ENCODE measurements at regions not wholly inside any gene's neighbourhood (a gene's known extent, or its start where the extent isn't known, plus 50 kb on each side); places are given as distances from the start of the nearest gene placed in this dataset.
"Not testable (repeated sequence)": the region's sequence is repeated elsewhere in the genome, so short reads cannot be mapped to it uniquely, and the experiment has no call there.

DNA sequence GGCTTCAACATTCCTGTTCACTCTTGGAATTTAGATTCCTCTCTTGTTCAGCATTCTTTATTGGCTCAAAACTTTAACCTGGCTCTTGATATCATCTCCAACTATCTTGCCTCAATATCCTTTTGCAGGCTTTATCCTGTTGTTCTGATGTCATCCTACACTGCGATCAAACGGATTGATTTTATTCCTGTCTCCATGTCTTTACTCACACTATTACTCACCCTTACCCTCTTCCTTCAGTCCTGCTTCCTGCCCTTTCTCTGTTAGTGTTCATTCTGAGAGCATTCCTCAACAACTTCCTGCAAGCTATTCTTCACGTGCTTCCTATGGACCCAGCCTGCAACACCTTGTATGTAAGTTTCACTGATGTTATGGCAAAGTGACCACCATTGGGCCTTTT lies 264.7 kb downstream of the RNF152 start:
- no peaks in the 10 kb centered on the region for H3K9me3 ChIP-seq (replicated peaks; ENCODE audit: control insufficient read depth, insufficient read depth, low read length)
- CTCF ChIA-PET = interaction anchor here (1.2 kb wide), 1 partner anchor 9 kb away, joined by 3 read pairs; no protein-coding TSS in a partner anchor
- RAD21 ChIA-PET (ENCODE audit: unreplicated experiment) = no interaction called here
- H3K9ac ChIP-seq (ENCODE audit: control insufficient read depth, insufficient read depth, low read length) = no peak overlapping the region
- no peak overlapping the region for H3K27ac ChIP-seq (ENCODE audit: control insufficient read depth, insufficient read depth)
- no peak overlapping the region for H3K4me3 ChIP-seq
- SMC1A ChIA-PET (ENCODE audit: uncharacterized antibody, unreplicated experiment) = no interaction called here
- in situ Hi-C loops (cut with MboI) = no loop called here
- no peak for DNase-seq (ENCODE audit: low read depth, low spot score)
- FAIRE-seq = no peak
- no peaks in the 10 kb centered on the region for H3K27me3 ChIP-seq (replicated peaks in 1 of 2; ENCODE audit: control insufficient read depth in 2 of 2, insufficient read depth in 2 of 2, low read length in 1 of 2)
- H3K36me3 ChIP-seq (ENCODE audit: control insufficient read depth in 2 of 2, insufficient read depth in 2 of 2, low read length in 1 of 2) = no peaks in the 10 kb centered on the region
- no peak for ATAC-seq
- no peaks in the 10 kb centered on the region for H3K4me1 ChIP-seq (ENCODE audit: control insufficient read depth, insufficient read depth, low read length)
- H3K4me2 ChIP-seq (ENCODE audit: control insufficient read depth, insufficient read depth) = no peak overlapping the region
- H3K79me2 ChIP-seq (ENCODE audit: control insufficient read depth, insufficient read depth, low read length) = no peaks in the 10 kb centered on the region
- POLR2A ChIA-PET = no interaction called here
- WGBS (ENCODE audit: insufficient coverage, insufficient replicate concordance, low lambda C conversion rate, missing lambda C conversion rate) = 30% methylated on average over 3 of the region's 3 CpGs
- H4K20me1 ChIP-seq (ENCODE audit: control insufficient read depth, insufficient read depth) = no peaks in the 10 kb centered on the region
- no TSS peak for BruUV-seq (replicated peaks)
- H2AFZ ChIP-seq (ENCODE audit: control insufficient read depth, low read depth, low read length) = no peak overlapping the region
- intact Hi-C loops (cut with micrococcal nuclease; ENCODE audit: unreplicated experiment) = no loop called here
- TF ChIP-seq KDM1A (IDR thresholded peaks at IDR 0.05; ENCODE audit: borderline replicate concordance) (no peak), BRCA1 (IDR thresholded peaks at IDR 0.05; ENCODE audit: low read depth, low read length) (no peak), BCL11A (IDR thresholded peaks at IDR 0.05; ENCODE audit: low read depth, low read length) (no peak), CBFB (IDR thresholded peaks at IDR 0.05; ENCODE audit: low read depth) (no peak), RFX5 (IDR thresholded peaks at IDR 0.05; ENCODE audit: low read depth, low read length) (no peak), HDGF (IDR thresholded peaks at IDR 0.05) (no peak), IKZF1 (conservative IDR thresholded peaks at IDR 0.05) (no peak), MYC (IDR thresholded peaks at IDR 0.05; ENCODE audit: insufficient read depth, insufficient read length, insufficient replicate concordance, low read length, severe bottlenecking) (no peak), MEF2A (IDR thresholded peaks at IDR 0.05; ENCODE audit: insufficient read depth, low read depth, low read length) (no peak), ZNF274 (IDR thresholded peaks at IDR 0.05; ENCODE audit: insufficient read depth, insufficient read length) (no peak), RBBP5 (conservative IDR thresholded peaks at IDR 0.05) (no peak), ZSCAN29 (IDR thresholded peaks at IDR 0.05) (no peak), SP1 (IDR thresholded peaks at IDR 0.05; ENCODE audit: low read depth, low read length) (no peak)
- TF ChIP-seq, protein P1, sequence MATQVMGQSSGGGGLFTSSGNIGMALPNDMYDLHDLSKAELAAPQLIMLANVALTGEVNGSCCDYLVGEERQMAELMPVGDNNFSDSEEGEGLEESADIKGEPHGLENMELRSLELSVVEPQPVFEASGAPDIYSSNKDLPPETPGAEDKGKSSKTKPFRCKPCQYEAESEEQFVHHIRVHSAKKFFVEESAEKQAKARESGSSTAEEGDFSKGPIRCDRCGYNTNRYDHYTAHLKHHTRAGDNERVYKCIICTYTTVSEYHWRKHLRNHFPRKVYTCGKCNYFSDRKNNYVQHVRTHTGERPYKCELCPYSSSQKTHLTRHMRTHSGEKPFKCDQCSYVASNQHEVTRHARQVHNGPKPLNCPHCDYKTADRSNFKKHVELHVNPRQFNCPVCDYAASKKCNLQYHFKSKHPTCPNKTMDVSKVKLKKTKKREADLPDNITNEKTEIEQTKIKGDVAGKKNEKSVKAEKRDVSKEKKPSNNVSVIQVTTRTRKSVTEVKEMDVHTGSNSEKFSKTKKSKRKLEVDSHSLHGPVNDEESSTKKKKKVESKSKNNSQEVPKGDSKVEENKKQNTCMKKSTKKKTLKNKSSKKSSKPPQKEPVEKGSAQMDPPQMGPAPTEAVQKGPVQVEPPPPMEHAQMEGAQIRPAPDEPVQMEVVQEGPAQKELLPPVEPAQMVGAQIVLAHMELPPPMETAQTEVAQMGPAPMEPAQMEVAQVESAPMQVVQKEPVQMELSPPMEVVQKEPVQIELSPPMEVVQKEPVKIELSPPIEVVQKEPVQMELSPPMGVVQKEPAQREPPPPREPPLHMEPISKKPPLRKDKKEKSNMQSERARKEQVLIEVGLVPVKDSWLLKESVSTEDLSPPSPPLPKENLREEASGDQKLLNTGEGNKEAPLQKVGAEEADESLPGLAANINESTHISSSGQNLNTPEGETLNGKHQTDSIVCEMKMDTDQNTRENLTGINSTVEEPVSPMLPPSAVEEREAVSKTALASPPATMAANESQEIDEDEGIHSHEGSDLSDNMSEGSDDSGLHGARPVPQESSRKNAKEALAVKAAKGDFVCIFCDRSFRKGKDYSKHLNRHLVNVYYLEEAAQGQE (IDR thresholded peaks at IDR 0.05; ENCODE audit: low read depth, low read length) = no peak
- TF ChIP-seq, protein P2, sequence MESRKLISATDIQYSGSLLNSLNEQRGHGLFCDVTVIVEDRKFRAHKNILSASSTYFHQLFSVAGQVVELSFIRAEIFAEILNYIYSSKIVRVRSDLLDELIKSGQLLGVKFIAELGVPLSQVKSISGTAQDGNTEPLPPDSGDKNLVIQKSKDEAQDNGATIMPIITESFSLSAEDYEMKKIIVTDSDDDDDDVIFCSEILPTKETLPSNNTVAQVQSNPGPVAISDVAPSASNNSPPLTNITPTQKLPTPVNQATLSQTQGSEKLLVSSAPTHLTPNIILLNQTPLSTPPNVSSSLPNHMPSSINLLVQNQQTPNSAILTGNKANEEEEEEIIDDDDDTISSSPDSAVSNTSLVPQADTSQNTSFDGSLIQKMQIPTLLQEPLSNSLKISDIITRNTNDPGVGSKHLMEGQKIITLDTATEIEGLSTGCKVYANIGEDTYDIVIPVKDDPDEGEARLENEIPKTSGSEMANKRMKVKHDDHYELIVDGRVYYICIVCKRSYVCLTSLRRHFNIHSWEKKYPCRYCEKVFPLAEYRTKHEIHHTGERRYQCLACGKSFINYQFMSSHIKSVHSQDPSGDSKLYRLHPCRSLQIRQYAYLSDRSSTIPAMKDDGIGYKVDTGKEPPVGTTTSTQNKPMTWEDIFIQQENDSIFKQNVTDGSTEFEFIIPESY (IDR thresholded peaks at IDR 0.05) = no peak

DNA sequence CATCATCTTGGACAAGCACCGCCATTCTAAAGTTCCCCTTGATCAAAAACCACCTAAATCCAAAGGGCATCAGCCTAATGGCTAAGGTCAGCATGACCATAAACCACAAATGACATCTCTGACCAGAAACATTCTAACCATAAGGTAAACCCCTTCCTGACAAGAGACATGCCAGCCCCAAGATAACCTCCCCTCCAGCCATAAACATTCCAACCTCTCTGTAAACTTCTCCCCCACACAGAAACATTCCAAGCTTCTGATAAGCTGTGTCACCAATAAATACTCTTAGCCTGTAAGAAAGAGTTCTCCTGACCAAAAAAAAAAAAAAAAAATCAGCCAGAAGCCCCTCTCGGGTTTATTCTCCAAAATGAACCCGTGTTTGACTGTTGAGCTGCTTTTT lies 268.2 kb downstream of the RNF152 start:
- H3K27ac ChIP-seq (ENCODE audit: control insufficient read depth, insufficient read depth); H3K9me3 ChIP-seq (replicated peaks; ENCODE audit: control insufficient read depth, insufficient read depth, low read length); in situ Hi-C loops (cut with MboI); SMC1A ChIA-PET (ENCODE audit: uncharacterized antibody, unreplicated experiment); RAD21 ChIA-PET (ENCODE audit: unreplicated experiment); H3K4me3 ChIP-seq; H3K4me1 ChIP-seq (ENCODE audit: control insufficient read depth, insufficient read depth, low read length); BruUV-seq (replicated peaks); intact Hi-C loops (cut with micrococcal nuclease; ENCODE audit: unreplicated experiment); DNase-seq (ENCODE audit: low read depth, low spot score); H3K4me2 ChIP-seq (ENCODE audit: control insufficient read depth, insufficient read depth); H4K20me1 ChIP-seq (ENCODE audit: control insufficient read depth, insufficient read depth); FAIRE-seq; H3K36me3 ChIP-seq (ENCODE audit: control insufficient read depth in 2 of 2, insufficient read depth in 2 of 2, low read length in 1 of 2); H3K79me2 ChIP-seq (ENCODE audit: control insufficient read depth, insufficient read depth, low read length); H3K9ac ChIP-seq (ENCODE audit: control insufficient read depth, insufficient read depth, low read length); ATAC-seq; POLR2A ChIA-PET; H3K27me3 ChIP-seq (replicated peaks in 1 of 2; ENCODE audit: control insufficient read depth in 2 of 2, insufficient read depth in 2 of 2, low read length in 1 of 2); H2AFZ ChIP-seq (ENCODE audit: control insufficient read depth, low read depth, low read length): not testable (repeated sequence)
- WGBS (ENCODE audit: insufficient coverage, insufficient replicate concordance, low lambda C conversion rate, missing lambda C conversion rate) = 0% methylated on average over 3 of the region's 3 CpGs
- CTCF ChIA-PET = interaction anchor here (0.9 kb wide), 1 partner anchor 11 kb away, joined by 4 read pairs; no protein-coding TSS in a partner anchor
